Erythroblast (primary cell): ENCODE measurements at regions not wholly inside any gene's neighbourhood (a gene's known extent, or its start where the extent isn't known, plus 50 kb on each side); places are given as distances from the start of the nearest gene placed in this dataset.

Experiments
- GATA1 ChIP-seq: IDR thresholded peaks from 2 replicates; pipeline ENCODE4 v1.6.1; 2011; ENCODE audit warnings: low read depth, mild to moderate bottlenecking, control low read depth, low read length, moderate library complexity
- POLR2A ChIP-seq: IDR thresholded peaks from 2 replicates; pipeline ENCODE4 v1.6.1; 2011; ENCODE audit warnings: mild to moderate bottlenecking, low read length

DNA sequence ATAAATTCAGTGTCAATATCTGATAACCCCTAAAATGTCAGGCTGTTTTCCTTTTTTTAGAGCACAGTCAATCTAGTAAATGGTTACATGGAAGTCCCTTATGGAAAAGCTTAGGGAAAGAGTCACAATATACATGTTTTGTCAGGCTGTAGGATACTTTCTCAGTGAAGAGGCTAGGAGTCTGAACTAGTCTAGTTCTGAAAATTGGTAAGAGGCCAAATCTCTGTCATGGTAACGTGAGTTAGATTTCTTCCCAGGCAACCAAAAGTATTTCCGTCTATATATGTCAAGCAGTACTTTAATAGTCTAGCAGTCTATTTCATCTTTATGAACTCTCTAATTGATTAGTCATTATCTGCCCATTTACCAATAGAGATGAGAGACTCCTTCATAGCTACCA, 215.9 kb upstream of the LRRC3B start:
- TF ChIP-seq POLR2A (no peak), GATA1 (no peak)
